ENCODE measurements at regions not wholly inside any gene's neighbourhood (a gene's known extent, or its start where the extent isn't known, plus 50 kb on each side); places are given as distances from the start of the nearest gene placed in this dataset.

- Histone ChIP-seq H3K36me3 (replicated peaks; ENCODE audit: insufficient read depth, low read length) (no peaks in the 10 kb centered on the region), H3F3A (ENCODE audit: insufficient read depth, low read length) (no peaks in the 10 kb centered on the region), H4K20me1 (ENCODE audit: insufficient read depth, low read length) (no peaks in the 10 kb centered on the region), H3K9ac (ENCODE audit: low read length) (no peak overlapping the region), H3K9me3 (replicated peaks; ENCODE audit: insufficient read depth, low read length) (no peaks in the 10 kb centered on the region), H3K9me2 (replicated peaks; ENCODE audit: insufficient read depth, low read length) (no peaks in the 10 kb centered on the region), H3K79me2 (ENCODE audit: low read length) (no peaks in the 10 kb centered on the region), H3K4me2 (ENCODE audit: low read depth, low read length) (no peak overlapping the region), H3K4me1 (ENCODE audit: low read length) (no peaks in the 10 kb centered on the region), H3K4me3 (ENCODE audit: low read length) (no peak overlapping the region), H3K27me3 (replicated peaks; ENCODE audit: insufficient read depth, low read length) (no peaks in the 10 kb centered on the region), H3K27ac (ENCODE audit: low read length) (no peak overlapping the region), H2AFZ (ENCODE audit: low read length) (no peak overlapping the region)
- DNase-seq: no peak
- TF ChIP-seq, protein P1, sequence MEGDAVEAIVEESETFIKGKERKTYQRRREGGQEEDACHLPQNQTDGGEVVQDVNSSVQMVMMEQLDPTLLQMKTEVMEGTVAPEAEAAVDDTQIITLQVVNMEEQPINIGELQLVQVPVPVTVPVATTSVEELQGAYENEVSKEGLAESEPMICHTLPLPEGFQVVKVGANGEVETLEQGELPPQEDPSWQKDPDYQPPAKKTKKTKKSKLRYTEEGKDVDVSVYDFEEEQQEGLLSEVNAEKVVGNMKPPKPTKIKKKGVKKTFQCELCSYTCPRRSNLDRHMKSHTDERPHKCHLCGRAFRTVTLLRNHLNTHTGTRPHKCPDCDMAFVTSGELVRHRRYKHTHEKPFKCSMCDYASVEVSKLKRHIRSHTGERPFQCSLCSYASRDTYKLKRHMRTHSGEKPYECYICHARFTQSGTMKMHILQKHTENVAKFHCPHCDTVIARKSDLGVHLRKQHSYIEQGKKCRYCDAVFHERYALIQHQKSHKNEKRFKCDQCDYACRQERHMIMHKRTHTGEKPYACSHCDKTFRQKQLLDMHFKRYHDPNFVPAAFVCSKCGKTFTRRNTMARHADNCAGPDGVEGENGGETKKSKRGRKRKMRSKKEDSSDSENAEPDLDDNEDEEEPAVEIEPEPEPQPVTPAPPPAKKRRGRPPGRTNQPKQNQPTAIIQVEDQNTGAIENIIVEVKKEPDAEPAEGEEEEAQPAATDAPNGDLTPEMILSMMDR (IDR thresholded peaks at IDR 0.05; ENCODE audit: low read length): no peak
Observed at GRCh38 chr15:96960711-96961480, 630.4 kb downstream of the NR2F2 start.

- no peak for TF ChIP-seq EZH2 (optimal IDR thresholded peaks at IDR 0.05; ENCODE audit: low read depth, low read length)
- TF ChIP-seq, protein P1 (IDR thresholded peaks at IDR 0.05; ENCODE audit: low read length): no peak
- no peak for TF ChIP-seq EZH2phosphoT487 (IDR thresholded peaks at IDR 0.05; ENCODE audit: low read length)
- no peak for DNase-seq
- no peaks in the 10 kb centered on the region for H3K4me1 ChIP-seq (ENCODE audit: low read length)
- H3K27me3 ChIP-seq (replicated peaks; ENCODE audit: insufficient read depth, low read length): no peaks in the 10 kb centered on the region
- no peak overlapping the region for H2AFZ ChIP-seq (ENCODE audit: low read length)
- H3K4me2 ChIP-seq (ENCODE audit: low read depth, low read length): no peak overlapping the region
- no peaks in the 10 kb centered on the region for H3K36me3 ChIP-seq (replicated peaks; ENCODE audit: insufficient read depth, low read length)
- H3K79me2 ChIP-seq (ENCODE audit: low read length): no peaks in the 10 kb centered on the region
- no peaks in the 10 kb centered on the region for H3F3A ChIP-seq (ENCODE audit: insufficient read depth, low read length)
- H3K9me2 ChIP-seq (replicated peaks; ENCODE audit: insufficient read depth, low read length): no peaks in the 10 kb centered on the region
- no peaks in the 10 kb centered on the region for H4K20me1 ChIP-seq (ENCODE audit: insufficient read depth, low read length)
- H3K9ac ChIP-seq (ENCODE audit: low read length): no peak overlapping the region
- H3K27ac ChIP-seq (ENCODE audit: low read length): no peak overlapping the region
- no peaks in the 10 kb centered on the region for H3K9me3 ChIP-seq (replicated peaks; ENCODE audit: insufficient read depth, low read length)
- H3K4me3 ChIP-seq (ENCODE audit: low read length): no peak overlapping the region
Observed at GRCh38 chr15:96966554-96966953, 636.1 kb downstream of the NR2F2 start.

DNA sequence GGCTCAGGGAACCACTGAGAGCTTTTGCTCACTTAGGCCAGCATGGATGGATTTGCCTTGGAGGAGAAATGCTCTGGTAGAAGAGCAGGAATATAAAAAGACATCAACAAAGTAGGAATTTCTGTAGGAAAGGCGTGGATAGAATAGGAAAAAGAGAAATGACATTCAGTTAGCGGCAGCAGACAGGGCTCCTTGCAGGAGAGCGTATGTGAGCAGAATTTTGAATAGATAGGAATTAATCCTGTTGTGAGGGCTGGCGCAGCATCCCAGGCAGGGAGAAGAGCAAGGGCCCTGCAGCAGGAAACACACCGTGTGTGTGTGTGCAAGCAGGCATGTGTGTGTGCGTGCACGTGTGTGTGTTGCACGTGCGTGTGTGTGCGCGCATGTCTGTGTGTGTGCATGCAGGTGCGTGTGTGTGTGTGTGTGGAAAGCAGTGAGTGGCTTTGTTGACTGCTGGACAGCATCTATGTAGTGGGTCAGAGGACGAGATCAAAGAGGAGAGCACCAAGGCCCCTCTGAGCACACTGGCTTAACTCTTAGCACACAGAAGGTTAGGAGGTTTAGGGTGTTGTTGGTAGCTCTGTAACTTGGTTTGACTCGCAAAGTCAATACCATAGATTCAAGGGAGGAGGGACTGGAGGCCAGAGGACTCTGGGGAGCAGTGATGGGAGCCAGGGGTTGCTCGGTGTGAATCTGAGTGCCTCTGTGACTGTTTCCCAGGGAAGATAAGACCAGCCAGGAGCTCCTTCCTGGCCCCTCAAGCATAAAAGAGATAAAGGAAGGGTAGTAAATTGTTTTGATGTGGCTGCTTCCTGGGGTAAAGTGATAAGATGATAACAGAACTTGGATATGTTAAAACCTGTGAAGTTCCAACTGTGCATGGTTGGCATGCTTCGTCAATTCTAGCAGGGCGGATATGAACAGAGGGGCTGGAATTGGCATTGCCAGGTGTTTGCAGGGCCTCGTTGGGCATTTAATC is 639.5 kb downstream of the NR2F2 start:
- Histone ChIP-seq H3K4me2 (ENCODE audit: low read depth, low read length) (no peak overlapping the region), H3K79me2 (ENCODE audit: low read length) (no peaks in the 10 kb centered on the region), H3K9me3 (replicated peaks; ENCODE audit: insufficient read depth, low read length) (no peaks in the 10 kb centered on the region), H3K27me3 (replicated peaks; ENCODE audit: insufficient read depth, low read length) (no peaks in the 10 kb centered on the region), H3K27ac (ENCODE audit: low read length) (no peak overlapping the region), H3K36me3 (replicated peaks; ENCODE audit: insufficient read depth, low read length) (no peaks in the 10 kb centered on the region), H3K4me3 (ENCODE audit: low read length) (no peak overlapping the region), H3F3A (ENCODE audit: insufficient read depth, low read length) (no peaks in the 10 kb centered on the region), H4K20me1 (ENCODE audit: insufficient read depth, low read length) (no peaks in the 10 kb centered on the region), H3K9ac (ENCODE audit: low read length) (no peak overlapping the region), H3K4me1 (ENCODE audit: low read length) (no peaks in the 10 kb centered on the region), H2AFZ (ENCODE audit: low read length) (no peak overlapping the region), H3K9me2 (replicated peaks; ENCODE audit: insufficient read depth, low read length) (no peaks in the 10 kb centered on the region)
- TF ChIP-seq EZH2 (optimal IDR thresholded peaks at IDR 0.05; ENCODE audit: low read depth, low read length): no peak
- TF ChIP-seq EZH2phosphoT487 (IDR thresholded peaks at IDR 0.05; ENCODE audit: low read length): no peak
- TF ChIP-seq, protein P1 (IDR thresholded peaks at IDR 0.05; ENCODE audit: low read length): no peak
- no peak for DNase-seq

Measured in MM.1S (cell line).